ENCODE measurements at regions not wholly inside any gene's neighbourhood (a gene's known extent, or its start where the extent isn't known, plus 50 kb on each side); places are given as distances from the start of the nearest gene placed in this dataset.

- TF ChIP-seq CTCF (IDR thresholded peaks at IDR 0.05) (no peak), POLR2A (IDR thresholded peaks at IDR 0.05) (no peak)
These were observed 284.5 kb upstream of the POU5F2 start for GRCh38 chr5:94025788-94026473.
